ENCODE measurements at regions not wholly inside any gene's neighbourhood (a gene's known extent, or its start where the extent isn't known, plus 50 kb on each side); places are given as distances from the start of the nearest gene placed in this dataset.

DNA sequence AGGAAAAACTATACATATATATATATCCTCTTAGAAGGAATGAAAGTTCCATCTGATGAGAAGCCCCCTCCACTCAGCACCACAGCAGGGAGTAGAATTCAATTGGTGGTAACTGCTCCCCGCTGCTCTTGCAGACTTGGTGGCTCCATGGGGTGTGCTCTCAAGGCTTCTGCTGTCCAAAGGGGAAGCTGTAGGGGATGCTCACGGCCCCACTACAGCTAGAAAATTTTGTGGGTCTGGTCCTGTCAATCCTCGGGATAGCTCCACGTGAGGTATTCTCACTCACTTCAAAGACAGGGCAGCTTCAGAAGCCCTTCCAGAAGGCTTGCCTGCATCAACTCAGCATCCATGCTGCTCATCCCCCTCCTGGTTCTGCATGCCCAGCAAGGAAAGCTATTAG, 247.2 kb downstream of the CETN3 start:
- TF ChIP-seq, protein P1, sequence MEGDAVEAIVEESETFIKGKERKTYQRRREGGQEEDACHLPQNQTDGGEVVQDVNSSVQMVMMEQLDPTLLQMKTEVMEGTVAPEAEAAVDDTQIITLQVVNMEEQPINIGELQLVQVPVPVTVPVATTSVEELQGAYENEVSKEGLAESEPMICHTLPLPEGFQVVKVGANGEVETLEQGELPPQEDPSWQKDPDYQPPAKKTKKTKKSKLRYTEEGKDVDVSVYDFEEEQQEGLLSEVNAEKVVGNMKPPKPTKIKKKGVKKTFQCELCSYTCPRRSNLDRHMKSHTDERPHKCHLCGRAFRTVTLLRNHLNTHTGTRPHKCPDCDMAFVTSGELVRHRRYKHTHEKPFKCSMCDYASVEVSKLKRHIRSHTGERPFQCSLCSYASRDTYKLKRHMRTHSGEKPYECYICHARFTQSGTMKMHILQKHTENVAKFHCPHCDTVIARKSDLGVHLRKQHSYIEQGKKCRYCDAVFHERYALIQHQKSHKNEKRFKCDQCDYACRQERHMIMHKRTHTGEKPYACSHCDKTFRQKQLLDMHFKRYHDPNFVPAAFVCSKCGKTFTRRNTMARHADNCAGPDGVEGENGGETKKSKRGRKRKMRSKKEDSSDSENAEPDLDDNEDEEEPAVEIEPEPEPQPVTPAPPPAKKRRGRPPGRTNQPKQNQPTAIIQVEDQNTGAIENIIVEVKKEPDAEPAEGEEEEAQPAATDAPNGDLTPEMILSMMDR (IDR thresholded peaks at IDR 0.05) = no peak
- no peak for TF ChIP-seq POLR2A (IDR thresholded peaks at IDR 0.05)
